Nucleus accumbens (tissue), 56 donors: ENCODE measurements at regions not wholly inside any gene's neighbourhood (a gene's known extent, or its start where the extent isn't known, plus 50 kb on each side); places are given as distances from the start of the nearest gene placed in this dataset.
"Not testable (repeated sequence)": the region's sequence is repeated elsewhere in the genome, so short reads cannot be mapped to it uniquely, and the experiment has no call there.

ENCODE experiments used
- DNase-seq, 56 donors: peaks; one replicate each; lab custom pipeline; 2025; lab: John Stamatoyannopoulos, UW

GRCh38 chr7:13800694-13801448, 188.6 kb downstream of the ETV1 start:
- no peak for DNase-seq

GRCh38 chr7:13801669-13802068, 187.8 kb downstream of the ETV1 start:
- no peak for DNase-seq

- DNase-seq = no peak
These were observed 186.8 kb downstream of the ETV1 start for GRCh38 chr7:13802651-13803050.

GRCh38 chr7:13803134-13803533, 186.3 kb downstream of the ETV1 start:
- DNase-seq = peak in 1 of 56 donors; percentile 0

- not testable (repeated sequence) for DNase-seq
These were observed 183.2 kb downstream of the ETV1 start for GRCh38 chr7:13806089-13806867.

- not testable (repeated sequence) for DNase-seq
These were observed 172.2 kb downstream of the ETV1 start for GRCh38 chr7:13817230-13817629.

GRCh38 chr7:13821152-13821787, 168.2 kb downstream of the ETV1 start:
- DNase-seq = no peak

- no peak for DNase-seq
These were observed 166.8 kb downstream of the ETV1 start for GRCh38 chr7:13822678-13823077.

- DNase-seq = no peak
These were observed 162.7 kb downstream of the ETV1 start for GRCh38 chr7:13826752-13827151.

- DNase-seq = no peak
These were observed 161.8 kb downstream of the ETV1 start for GRCh38 chr7:13827716-13828115.

GRCh38 chr7:13829231-13829630, 160.2 kb downstream of the ETV1 start:
- no peak for DNase-seq

- DNase-seq = no peak
These were observed 159.3 kb downstream of the ETV1 start for GRCh38 chr7:13829914-13830900.

GRCh38 chr7:13832346-13832745, 157.1 kb downstream of the ETV1 start:
- DNase-seq = no peak

GRCh38 chr7:13834328-13834761, 155.1 kb downstream of the ETV1 start:
- no peak for DNase-seq

- DNase-seq = no peak
These were observed 154.0 kb downstream of the ETV1 start for GRCh38 chr7:13835442-13835841.

- no peak for DNase-seq
These were observed 150.4 kb downstream of the ETV1 start for GRCh38 chr7:13839063-13839462.
